HEK293 (cell line): ENCODE measurements at regions not wholly inside any gene's neighbourhood (a gene's known extent, or its start where the extent isn't known, plus 50 kb on each side); places are given as distances from the start of the nearest gene placed in this dataset.

Source experiments
- CTCF ChIA-PET: fragments of 350-600 bp; formaldehyde crosslinking; extraction: SDS; loops from one replicate; lab custom pipeline; 2021; ENCODE audit warnings: antibody characterized with exemption; lab: Yijun Ruan, JAX
- POLR2A ChIA-PET: fragments of 300-600 bp; formaldehyde crosslinking; extraction: SDS; loops from one replicate; lab custom pipeline; 2020; ENCODE audit warnings: antibody characterized with exemption, inconsistent platforms; lab: Yijun Ruan, JAX
- H3K27ac ChIP-seq: fragments of 200-500 bp; sonication (Bioruptor generic); 2 replicates; pipeline ENCODE4 v1.5.1; 2014; ENCODE audit warnings: low read depth, low read length, control low read depth, inconsistent platforms; ENCODE audit errors: extremely low read depth
- H3K36me3 ChIP-seq, 2 experiments: fragments of 200-500 bp in 1 of 2; sonication (Bioruptor generic) in 1 of 2; 1 replicate in 1 of 2; 2 replicates in 1 of 2; pipeline ENCODE4 v1.5.1; 2014 to 2017; ENCODE audit warnings: inconsistent platforms in 2 of 2, low read length in 2 of 2; ENCODE audit not compliant: control insufficient read depth in 2 of 2, insufficient read depth in 1 of 2
- H3K4me1 ChIP-seq: fragments of 200-500 bp; sonication (Bioruptor generic); 2 replicates; pipeline ENCODE4 v1.5.1; 2014; ENCODE audit warnings: mild to moderate bottlenecking, low read length, inconsistent platforms; ENCODE audit not compliant: control insufficient read depth, insufficient read depth
- H3K4me3 ChIP-seq: 2 replicates; pipeline ENCODE4 v1.5.1; 2011; ENCODE audit warnings: low read depth, mild to moderate bottlenecking, control low read depth, low read length, moderate library complexity
- H3K9me3 ChIP-seq: fragments of 200-500 bp; sonication (Bioruptor generic); 2 replicates; pipeline ENCODE4 v1.5.1; 2014; ENCODE audit warnings: low read depth, low read length, inconsistent platforms; ENCODE audit not compliant: control insufficient read depth, insufficient read depth
- KLF9 ChIP-seq: fragments of 450-650 bp; formaldehyde crosslinking; IDR thresholded peaks from 2 replicates; pipeline ENCODE4 v1.5.1; 2016; ENCODE audit warnings: missing biosample characterization, missing genetic modification characterization, low read depth
- MEIS1 ChIP-seq: sonication (generic); formaldehyde crosslinking; IDR thresholded peaks from 2 replicates; pipeline ENCODE4 v1.8.1; 2022; ENCODE audit warnings: missing genetic modification reagents, mild to moderate bottlenecking, borderline replicate concordance
- PRDM1 ChIP-seq: fragments of 450-650 bp; formaldehyde crosslinking; IDR thresholded peaks from 2 replicates; pipeline ENCODE4; 2016; ENCODE audit warnings: missing biosample characterization, missing genetic modification characterization
- SALL2 ChIP-seq: fragments of 450-650 bp; formaldehyde crosslinking; IDR thresholded peaks from 2 replicates; pipeline ENCODE4 v1.5.0; 2017; ENCODE audit warnings: missing biosample characterization, mild to moderate bottlenecking, missing genetic modification characterization, borderline replicate concordance
- ZBTB20 ChIP-seq: fragments of 450-650 bp; formaldehyde crosslinking; IDR thresholded peaks from 2 replicates; pipeline ENCODE4 v1.5.1; 2016; ENCODE audit warnings: missing biosample characterization, missing genetic modification characterization
- ZEB2 ChIP-seq: fragments of 450-650 bp; formaldehyde crosslinking; IDR thresholded peaks from 2 replicates; pipeline ENCODE4 v1.5.1; 2016; ENCODE audit warnings: missing biosample characterization, missing genetic modification characterization
- ZFHX2 ChIP-seq: fragments of 450-650 bp; formaldehyde crosslinking; conservative IDR thresholded peaks from 2 replicates; pipeline ENCODE4 v1.5.1; 2016; ENCODE audit warnings: missing biosample characterization, missing genetic modification characterization
- ZNF114 ChIP-seq: fragments of 450-650 bp; formaldehyde crosslinking; IDR thresholded peaks from 2 replicates; pipeline ENCODE4 v1.5.0; 2017; ENCODE audit warnings: missing biosample characterization, missing genetic modification characterization
- ZNF140 ChIP-seq: fragments of 450-650 bp; formaldehyde crosslinking; IDR thresholded peaks from 2 replicates; pipeline ENCODE4 v1.5.1; 2016; ENCODE audit warnings: missing biosample characterization, missing genetic modification characterization
- ZNF184 ChIP-seq: fragments of 450-650 bp; IDR thresholded peaks from 2 replicates; pipeline ENCODE4 v1.5.1; 2018; ENCODE audit warnings: missing biosample characterization, mild to moderate bottlenecking, missing genetic modification characterization
- ZNF274 ChIP-seq, 2 experiments: fragments of 200-500 bp in 1 of 2; fragments of 450-650 bp in 1 of 2; sonication (Bioruptor generic) in 1 of 2; formaldehyde crosslinking in 1 of 2; IDR thresholded peaks; 2 replicates each; pipeline versions ENCODE4 v1.5.1 to v1.6.1; 2014 to 2016; ENCODE audit warnings: borderline replicate concordance in 1 of 2, inconsistent platforms in 1 of 2, low read length in 1 of 2, missing biosample characterization in 1 of 2, missing genetic modification characterization in 1 of 2
- ZNF335 ChIP-seq: fragments of 450-650 bp; formaldehyde crosslinking; conservative IDR thresholded peaks from 2 replicates; pipeline ENCODE4 v1.5.1; 2016; ENCODE audit warnings: missing biosample characterization, missing genetic modification characterization
- ZNF350 ChIP-seq: fragments of 450-650 bp; formaldehyde crosslinking; IDR thresholded peaks from 2 replicates; pipeline ENCODE4 v1.5.0; 2017; ENCODE audit warnings: missing biosample characterization, mild to moderate bottlenecking, missing genetic modification characterization
- ZNF404 ChIP-seq: fragments of 450-650 bp; formaldehyde crosslinking; IDR thresholded peaks from 2 replicates; pipeline ENCODE4 v1.5.1; 2017; ENCODE audit warnings: missing biosample characterization, missing genetic modification characterization
- ZNF433 ChIP-seq: fragments of 450-650 bp; formaldehyde crosslinking; IDR thresholded peaks from 2 replicates; pipeline ENCODE4 v1.5.1; 2016; ENCODE audit warnings: missing biosample characterization, missing genetic modification characterization, low read depth
- ZNF529 ChIP-seq: fragments of 450-650 bp; formaldehyde crosslinking; IDR thresholded peaks from 2 replicates; pipeline ENCODE4 v1.5.1; 2017; ENCODE audit warnings: missing genetic modification characterization, missing biosample characterization; ENCODE audit not compliant: insufficient replicate concordance
- ZNF549 ChIP-seq: fragments of 450-650 bp; IDR thresholded peaks from 2 replicates; pipeline ENCODE4 v1.5.1; 2018; ENCODE audit warnings: missing biosample characterization, missing genetic modification characterization, mild to moderate bottlenecking, inconsistent platforms, moderate library complexity
- ZNF585B ChIP-seq: fragments of 450-650 bp; formaldehyde crosslinking; IDR thresholded peaks from 2 replicates; pipeline ENCODE4 v1.5.1; 2016; ENCODE audit warnings: missing biosample characterization, missing genetic modification characterization
- ZNF623 ChIP-seq: fragments of 450-650 bp; formaldehyde crosslinking; IDR thresholded peaks from 2 replicates; pipeline ENCODE4 v1.5.1; 2016; ENCODE audit warnings: missing biosample characterization, missing genetic modification characterization
- ZNF707 ChIP-seq: fragments of 450-650 bp; formaldehyde crosslinking; IDR thresholded peaks from 2 replicates; pipeline ENCODE4 v1.5.1; 2016; ENCODE audit warnings: missing biosample characterization, missing genetic modification characterization
- ZSCAN23 ChIP-seq: fragments of 450-650 bp; formaldehyde crosslinking; IDR thresholded peaks from 2 replicates; pipeline ENCODE4 v1.5.1; 2016; ENCODE audit warnings: missing biosample characterization, missing genetic modification characterization
- TF ChIP-seq, protein P1 (sequence below): fragments of 450-650 bp; formaldehyde crosslinking; IDR thresholded peaks from 2 replicates; pipeline ENCODE4 v1.5.1; 2016; ENCODE audit warnings: missing biosample characterization, missing genetic modification characterization
- TF ChIP-seq, protein P2 (sequence below): fragments of 450-650 bp; formaldehyde crosslinking; IDR thresholded peaks from 2 replicates; pipeline ENCODE4 v1.5.1; 2016; ENCODE audit warnings: missing biosample characterization, missing genetic modification characterization

DNA sequence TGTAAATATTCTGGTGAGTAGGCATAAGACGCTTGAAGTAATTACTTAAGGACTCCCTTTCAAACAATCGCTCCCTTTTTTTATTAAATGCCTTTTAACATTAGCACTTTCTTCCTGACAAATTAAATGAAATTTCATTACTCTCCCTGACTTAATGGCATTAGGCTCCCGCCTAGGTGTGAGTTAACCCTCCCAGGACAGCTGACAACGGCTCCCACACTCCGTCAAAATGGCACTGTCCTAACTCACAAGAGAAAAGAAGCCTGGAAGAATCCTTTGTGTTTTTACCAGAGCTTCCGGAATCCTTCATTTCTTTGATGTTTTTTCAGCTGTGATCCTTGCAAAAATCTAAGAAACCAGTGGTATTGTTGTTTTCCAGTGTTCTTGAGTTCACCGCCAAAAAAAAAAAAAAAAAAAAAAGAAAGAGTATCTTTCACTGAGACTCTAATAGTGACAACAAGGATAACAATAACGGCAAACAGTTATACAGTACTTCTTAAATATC, 861.0 kb upstream of the NR2F2 start (continued):
- TF ChIP-seq ZFHX2: no peak
- no peak for TF ChIP-seq KLF9
- TF ChIP-seq ZEB2 (tag by site-specific recombination): no peak
- no peak for TF ChIP-seq MEIS1 (CRISPR knock-in tag)
- TF ChIP-seq ZNF529: no peak

DNA sequence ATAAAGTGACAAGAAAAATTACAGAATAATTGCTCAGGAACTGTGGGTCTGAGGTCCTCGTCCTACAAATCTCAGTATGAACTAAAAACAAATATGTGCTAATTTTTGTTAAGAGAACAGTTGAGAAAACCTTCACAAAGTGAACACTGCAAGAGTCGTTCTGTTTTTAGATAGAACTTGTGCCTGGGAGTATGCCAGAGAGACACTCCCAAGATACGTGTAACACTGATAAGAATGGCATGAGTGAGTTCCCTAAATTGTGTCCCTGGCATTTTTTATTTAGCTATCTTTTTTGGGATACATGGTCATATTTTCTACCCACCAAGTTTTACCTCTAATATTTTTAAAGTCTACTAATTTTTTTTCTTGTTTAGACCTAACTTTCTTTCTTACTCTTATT, 860.0 kb upstream of the NR2F2 start:
- H3K27ac ChIP-seq: no peak overlapping the region
- no peak overlapping the region for H3K4me3 ChIP-seq
- CTCF ChIA-PET: interaction anchor here (0.6 to 1.0 kb wide), 3 partner anchors 78 to 1340 kb away, joined by 3 to 4 read pairs (median 3); no protein-coding TSS in a partner anchor
- no peaks in the 10 kb centered on the region for H3K4me1 ChIP-seq
- no peaks in the 10 kb centered on the region for H3K36me3 ChIP-seq
- TF ChIP-seq ZSCAN23 (tag by site-specific recombination) (no peak), ZNF335 (no peak), ZNF585B (tag by site-specific recombination) (no peak)
- TF ChIP-seq, protein P1, sequence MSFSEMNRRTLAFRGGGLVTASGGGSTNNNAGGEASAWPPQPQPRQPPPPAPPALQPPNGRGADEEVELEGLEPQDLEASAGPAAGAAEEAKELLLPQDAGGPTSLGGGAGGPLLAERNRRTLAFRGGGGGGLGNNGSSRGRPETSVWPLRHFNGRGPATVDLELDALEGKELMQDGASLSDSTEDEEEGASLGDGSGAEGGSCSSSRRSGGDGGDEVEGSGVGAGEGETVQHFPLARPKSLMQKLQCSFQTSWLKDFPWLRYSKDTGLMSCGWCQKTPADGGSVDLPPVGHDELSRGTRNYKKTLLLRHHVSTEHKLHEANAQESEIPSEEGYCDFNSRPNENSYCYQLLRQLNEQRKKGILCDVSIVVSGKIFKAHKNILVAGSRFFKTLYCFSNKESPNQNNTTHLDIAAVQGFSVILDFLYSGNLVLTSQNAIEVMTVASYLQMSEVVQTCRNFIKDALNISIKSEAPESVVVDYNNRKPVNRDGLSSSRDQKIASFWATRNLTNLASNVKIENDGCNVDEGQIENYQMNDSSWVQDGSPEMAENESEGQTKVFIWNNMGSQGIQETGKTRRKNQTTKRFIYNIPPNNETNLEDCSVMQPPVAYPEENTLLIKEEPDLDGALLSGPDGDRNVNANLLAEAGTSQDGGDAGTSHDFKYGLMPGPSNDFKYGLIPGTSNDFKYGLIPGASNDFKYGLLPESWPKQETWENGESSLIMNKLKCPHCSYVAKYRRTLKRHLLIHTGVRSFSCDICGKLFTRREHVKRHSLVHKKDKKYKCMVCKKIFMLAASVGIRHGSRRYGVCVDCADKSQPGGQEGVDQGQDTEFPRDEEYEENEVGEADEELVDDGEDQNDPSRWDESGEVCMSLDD: no peak
- H3K9me3 ChIP-seq: no peaks in the 10 kb centered on the region
- POLR2A ChIA-PET: no interaction called here

GRCh38 chr15:95470997-95471689, 859.4 kb upstream of the NR2F2 start:
- no peak overlapping the region for H3K27ac ChIP-seq
- no peaks in the 10 kb centered on the region for H3K9me3 ChIP-seq
- POLR2A ChIA-PET: no interaction called here
- CTCF ChIA-PET: interaction anchor here (0.6 to 1.0 kb wide), 4 partner anchors 78 to 1339 kb away, joined by 3 to 4 read pairs (median 3); no protein-coding TSS in a partner anchor
- no peak for TF ChIP-seq ZNF184 (tag by site-specific recombination)
- TF ChIP-seq SALL2 (tag by site-specific recombination): no peak
- no peak for TF ChIP-seq ZNF433 (tag by site-specific recombination)
- no peak for TF ChIP-seq ZNF549
- no peak for TF ChIP-seq ZNF350 (tag by site-specific recombination)
- no peak for TF ChIP-seq ZNF707 (tag by site-specific recombination)
- TF ChIP-seq ZBTB20: no peak
- no peak for TF ChIP-seq ZNF140 (tag by site-specific recombination)
- TF ChIP-seq ZNF404 (tag by site-specific recombination): no peak
- TF ChIP-seq, protein P2, sequence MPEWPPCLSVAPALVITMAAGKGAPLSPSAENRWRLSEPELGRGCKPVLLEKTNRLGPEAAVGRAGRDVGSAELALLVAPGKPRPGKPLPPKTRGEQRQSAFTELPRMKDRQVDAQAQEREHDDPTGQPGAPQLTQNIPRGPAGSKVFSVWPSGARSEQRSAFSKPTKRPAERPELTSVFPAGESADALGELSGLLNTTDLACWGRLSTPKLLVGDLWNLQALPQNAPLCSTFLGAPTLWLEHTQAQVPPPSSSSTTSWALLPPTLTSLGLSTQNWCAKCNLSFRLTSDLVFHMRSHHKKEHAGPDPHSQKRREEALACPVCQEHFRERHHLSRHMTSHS: no peak
- no peak for TF ChIP-seq PRDM1 (tag by site-specific recombination)
- no peak for TF ChIP-seq ZEB2 (tag by site-specific recombination)
- no peak for TF ChIP-seq ZNF114 (tag by site-specific recombination)
- TF ChIP-seq ZNF274 (IDR thresholded peaks at IDR 0.05; ENCODE audit: low read length): no peak
- TF ChIP-seq ZNF274 (tag by site-specific recombination; IDR thresholded peaks at IDR 0.05; ENCODE audit: borderline replicate concordance): no peak
- no peak for TF ChIP-seq ZNF623 (tag by site-specific recombination)
- H3K36me3 ChIP-seq: no peaks in the 10 kb centered on the region
- H3K4me1 ChIP-seq: no peaks in the 10 kb centered on the region
- H3K4me3 ChIP-seq: no peak overlapping the region
